ENCODE measurements at regions not wholly inside any gene's neighbourhood (a gene's known extent, or its start where the extent isn't known, plus 50 kb on each side); places are given as distances from the start of the nearest gene placed in this dataset.

DNA sequence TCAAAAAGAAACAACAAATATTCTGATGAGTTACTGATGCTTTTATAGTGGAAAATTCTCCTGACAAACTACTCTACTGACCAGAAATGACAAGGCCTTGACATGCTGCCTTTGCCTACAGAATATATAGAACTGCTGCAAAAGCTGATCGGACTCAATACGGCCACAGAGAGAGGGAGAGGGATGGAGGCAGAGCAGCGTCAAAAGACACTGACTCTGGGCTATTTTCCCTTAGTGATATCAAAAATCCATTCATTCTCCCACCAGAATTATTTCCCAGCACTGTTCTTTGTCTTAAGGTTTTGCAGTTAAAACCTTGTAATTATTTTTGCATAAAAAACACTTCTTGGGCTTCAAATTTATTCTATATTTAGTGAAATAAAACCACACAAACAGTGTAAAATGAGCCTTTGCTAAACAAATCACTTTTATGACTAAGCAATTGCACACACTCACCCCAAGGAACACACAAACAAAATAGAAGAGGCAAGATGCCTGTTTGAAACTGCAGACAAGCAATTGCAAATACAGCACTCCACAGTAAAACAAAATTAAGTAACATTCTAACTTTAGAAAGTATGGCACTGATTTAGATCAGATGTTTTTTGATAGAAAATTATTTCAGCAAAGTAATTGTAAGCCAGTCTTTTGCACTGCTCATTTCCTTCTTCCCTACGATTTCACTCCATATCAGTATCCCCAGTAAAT, 1036.4 kb downstream of the ADGRL2 start:
- Histone ChIP-seq H3K27ac (no peak overlapping the region), H3K4me1 (no peaks in the 10 kb centered on the region), H3K27me3 (no peaks in the 10 kb centered on the region), H3K36me3 (no peaks in the 10 kb centered on the region), H3K9me3 (no peaks in the 10 kb centered on the region), H3K4me3 (no peak overlapping the region)
- DNase-seq = no peak
- no peak for TF ChIP-seq POLR2A (IDR thresholded peaks at IDR 0.05)
- TF ChIP-seq, protein P1, sequence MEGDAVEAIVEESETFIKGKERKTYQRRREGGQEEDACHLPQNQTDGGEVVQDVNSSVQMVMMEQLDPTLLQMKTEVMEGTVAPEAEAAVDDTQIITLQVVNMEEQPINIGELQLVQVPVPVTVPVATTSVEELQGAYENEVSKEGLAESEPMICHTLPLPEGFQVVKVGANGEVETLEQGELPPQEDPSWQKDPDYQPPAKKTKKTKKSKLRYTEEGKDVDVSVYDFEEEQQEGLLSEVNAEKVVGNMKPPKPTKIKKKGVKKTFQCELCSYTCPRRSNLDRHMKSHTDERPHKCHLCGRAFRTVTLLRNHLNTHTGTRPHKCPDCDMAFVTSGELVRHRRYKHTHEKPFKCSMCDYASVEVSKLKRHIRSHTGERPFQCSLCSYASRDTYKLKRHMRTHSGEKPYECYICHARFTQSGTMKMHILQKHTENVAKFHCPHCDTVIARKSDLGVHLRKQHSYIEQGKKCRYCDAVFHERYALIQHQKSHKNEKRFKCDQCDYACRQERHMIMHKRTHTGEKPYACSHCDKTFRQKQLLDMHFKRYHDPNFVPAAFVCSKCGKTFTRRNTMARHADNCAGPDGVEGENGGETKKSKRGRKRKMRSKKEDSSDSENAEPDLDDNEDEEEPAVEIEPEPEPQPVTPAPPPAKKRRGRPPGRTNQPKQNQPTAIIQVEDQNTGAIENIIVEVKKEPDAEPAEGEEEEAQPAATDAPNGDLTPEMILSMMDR (IDR thresholded peaks at IDR 0.05) = no peak

DNA sequence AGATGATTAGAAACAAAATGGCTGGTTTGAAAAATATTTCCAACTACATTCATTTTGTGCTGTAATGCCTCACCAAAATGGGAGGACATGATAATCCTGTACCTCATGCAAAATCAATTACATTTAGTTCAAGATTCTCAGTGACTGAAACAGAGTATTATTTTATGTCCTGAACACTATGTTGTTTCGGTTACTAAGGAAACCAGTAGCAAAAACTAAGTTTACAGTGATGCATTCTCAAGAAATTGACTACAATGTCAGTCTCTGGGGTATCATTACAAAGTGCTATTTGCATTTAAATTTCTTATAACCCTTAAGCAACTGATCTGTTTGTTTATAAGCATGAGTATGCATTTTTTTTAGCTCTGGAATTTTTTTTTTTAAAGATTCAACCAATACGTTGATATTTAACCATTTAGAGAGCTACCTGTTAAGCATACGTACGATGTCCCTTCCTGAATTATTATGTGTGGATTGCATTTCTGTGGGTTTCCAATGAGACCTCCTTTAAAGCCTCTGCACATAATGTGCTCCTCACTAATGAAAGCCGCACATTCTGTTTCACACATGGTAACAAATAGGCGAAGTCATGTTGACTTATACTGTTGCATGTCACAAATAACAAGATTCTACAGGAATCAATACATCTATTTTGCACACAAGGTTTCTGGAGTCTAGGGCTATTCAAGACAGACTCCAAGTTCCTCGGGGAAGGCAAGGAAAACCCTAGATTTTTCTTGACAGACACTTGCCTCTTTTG, 1035.7 kb downstream of the ADGRL2 start:
- no peak for DNase-seq

DNA sequence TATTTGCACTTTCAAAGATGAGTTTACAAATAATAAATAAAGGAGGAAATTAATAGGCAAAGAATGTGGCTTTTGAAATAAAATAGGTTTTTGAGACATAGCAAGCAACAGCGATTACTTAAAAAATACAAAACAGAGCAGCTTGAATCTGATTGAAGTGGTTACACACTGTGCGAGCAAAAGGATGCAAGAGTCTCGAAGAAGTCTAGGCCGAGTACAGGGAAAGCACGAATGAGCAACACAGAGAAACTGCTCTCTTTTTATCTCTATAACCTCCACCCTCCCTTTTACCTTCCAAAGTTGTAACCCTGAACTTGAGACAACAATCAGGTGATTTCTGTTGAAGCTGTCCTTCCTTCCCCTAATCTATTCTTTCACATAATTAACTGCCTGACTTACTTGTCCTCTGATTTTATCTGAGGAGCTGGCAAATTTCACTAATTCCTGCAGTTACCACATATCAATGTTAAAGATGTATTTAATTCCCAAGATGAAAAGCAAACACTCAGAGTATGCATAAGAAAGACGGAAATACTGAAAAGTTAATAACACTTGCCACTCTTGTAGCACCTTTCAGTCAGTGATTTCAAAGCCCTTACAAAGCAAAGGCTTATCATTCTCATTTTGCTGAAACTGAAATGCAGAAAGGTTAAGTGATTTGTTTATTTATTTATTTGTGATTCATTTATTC, 1030.1 kb downstream of the ADGRL2 start:
- no peak for TF ChIP-seq POLR2A (IDR thresholded peaks at IDR 0.05)
- TF ChIP-seq, protein P1 (IDR thresholded peaks at IDR 0.05) = no peak
- DNase-seq = no peak
- Histone ChIP-seq H3K4me1 (no peaks in the 10 kb centered on the region), H3K36me3 (no peaks in the 10 kb centered on the region), H3K4me3 (no peak overlapping the region), H3K9me3 (no peaks in the 10 kb centered on the region), H3K27ac (no peak overlapping the region), H3K27me3 (no peaks in the 10 kb centered on the region)

More for the DNA sequence above, 1035.7 kb downstream of the ADGRL2 start:
- Histone ChIP-seq H3K27ac (no peak overlapping the region), H3K36me3 (no peaks in the 10 kb centered on the region), H3K9me3 (no peaks in the 10 kb centered on the region), H3K4me1 (no peaks in the 10 kb centered on the region), H3K27me3 (no peaks in the 10 kb centered on the region), H3K4me3 (no peak overlapping the region)
- no peak for TF ChIP-seq POLR2A (IDR thresholded peaks at IDR 0.05)
- TF ChIP-seq, protein P1 (IDR thresholded peaks at IDR 0.05) = no peak

DNA sequence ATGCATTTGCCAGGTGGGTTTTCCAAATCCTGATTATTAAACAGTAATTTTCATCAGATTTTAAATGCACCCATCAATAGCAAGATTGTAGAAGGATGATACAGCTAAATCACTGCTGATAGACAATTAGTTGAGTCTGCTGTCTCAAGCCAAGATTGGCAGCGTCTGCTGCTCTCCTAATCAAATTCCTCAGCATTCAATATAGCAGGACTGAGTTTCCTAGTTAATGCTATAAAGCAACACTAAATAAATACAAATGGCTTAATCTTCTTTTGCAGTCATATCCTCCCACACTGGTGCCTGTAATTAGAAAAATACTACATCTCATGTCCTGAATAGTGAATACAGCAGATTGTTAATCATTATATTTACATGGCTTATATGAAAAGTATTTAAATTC, 1028.8 kb downstream of the ADGRL2 start:
- Histone ChIP-seq H3K9me3 (no peaks in the 10 kb centered on the region), H3K4me1 (no peaks in the 10 kb centered on the region), H3K4me3 (no peak overlapping the region), H3K27ac (no peak overlapping the region), H3K27me3 (no peaks in the 10 kb centered on the region), H3K36me3 (no peaks in the 10 kb centered on the region)
- no peak for DNase-seq
- TF ChIP-seq, protein P1 (IDR thresholded peaks at IDR 0.05) = no peak
- no peak for TF ChIP-seq POLR2A (IDR thresholded peaks at IDR 0.05)

DNA sequence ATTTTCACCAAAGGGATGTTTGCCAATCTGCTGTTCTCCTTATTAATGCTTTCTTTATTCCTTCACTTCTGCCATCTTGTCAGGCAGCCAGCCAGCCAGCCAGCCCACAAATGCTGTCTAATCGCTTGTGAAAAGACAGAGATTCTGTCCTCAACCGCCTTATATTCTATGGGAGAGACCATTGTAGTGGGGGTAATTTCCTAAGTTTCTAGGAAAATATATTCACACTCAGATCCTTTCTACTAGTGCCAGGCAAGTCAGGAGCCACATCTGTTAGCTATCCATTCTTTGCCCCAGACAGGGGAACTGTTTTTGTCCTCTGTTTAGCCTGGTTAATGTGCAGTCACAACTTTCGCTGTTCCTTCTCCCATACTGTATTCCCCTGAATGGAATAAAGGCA, 1023.1 kb downstream of the ADGRL2 start:
- H3K9me3 ChIP-seq = no peaks in the 10 kb centered on the region
- H3K27me3 ChIP-seq = no peaks in the 10 kb centered on the region
- no peak for DNase-seq
- TF ChIP-seq POLR2A (IDR thresholded peaks at IDR 0.05) = no peak
- TF ChIP-seq, protein P1 (IDR thresholded peaks at IDR 0.05) = no peak
- H3K4me1 ChIP-seq = no peaks in the 10 kb centered on the region
- H3K36me3 ChIP-seq = no peaks in the 10 kb centered on the region
- H3K27ac ChIP-seq = no peak overlapping the region
- H3K4me3 ChIP-seq = no peak overlapping the region

All from Peyer's patch (tissue), 4 donors.